GM21360 (cell line): ENCODE measurements at regions not wholly inside any gene's neighbourhood (a gene's known extent, or its start where the extent isn't known, plus 50 kb on each side); places are given as distances from the start of the nearest gene placed in this dataset.
"Not testable (repeated sequence)": the region's sequence is repeated elsewhere in the genome, so short reads cannot be mapped to it uniquely, and the experiment has no call there.

Experiments
- ATAC-seq: cut with Tn5 transposase; IDR thresholded peaks from one replicate; pipeline ENCODE4 v1.9.1; 2021; ENCODE audit warnings: mild to moderate bottlenecking, moderate library complexity; ENCODE audit not compliant: unreplicated experiment

DNA sequence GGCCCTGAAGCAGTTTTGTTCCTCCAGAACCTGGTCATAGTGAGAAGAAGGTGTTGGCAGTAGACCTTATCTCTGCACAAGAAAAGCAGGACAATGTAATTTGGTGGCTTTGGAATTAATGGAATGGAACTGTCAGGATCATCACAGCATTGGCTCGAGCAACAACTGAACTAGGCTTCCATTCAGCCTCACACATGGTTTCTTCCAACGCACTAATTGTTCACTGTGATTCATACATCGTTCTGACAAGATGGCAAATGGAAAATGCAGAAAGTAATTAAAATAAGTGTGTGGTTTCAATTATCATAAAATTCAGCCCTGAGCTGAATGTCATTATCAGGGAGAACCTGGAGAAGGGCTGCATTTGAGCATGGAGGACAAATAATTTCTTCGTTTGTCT is 80.6 kb downstream of the MFSD1 start:
- ATAC-seq = no peak

GRCh38 chr3:158896729-158897128 is 94.9 kb downstream of the MFSD1 start:
- no peak for ATAC-seq

DNA sequence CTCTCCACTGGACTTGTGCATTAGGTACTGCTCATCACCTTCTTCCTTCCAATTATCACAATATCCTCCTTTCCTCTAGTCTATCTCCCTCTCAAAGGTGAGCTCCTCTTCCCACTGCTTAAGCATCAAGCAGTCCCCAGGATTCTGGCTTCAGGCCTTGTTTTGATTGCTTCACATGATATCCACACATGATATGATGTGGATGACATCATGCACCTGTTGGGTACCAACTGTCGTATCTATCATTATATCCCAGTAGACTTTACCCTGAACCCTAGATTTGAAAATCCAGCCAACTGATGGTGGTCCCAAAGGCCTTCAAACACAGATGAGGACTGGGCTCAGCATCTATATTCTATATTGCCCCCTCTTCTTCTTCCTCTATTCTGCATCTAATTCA is 104.9 kb downstream of the MFSD1 start:
- ATAC-seq = no peak

- ATAC-seq = no peak
Observed at GRCh38 chr3:158908187-158908734, 106.4 kb downstream of the MFSD1 start.

DNA sequence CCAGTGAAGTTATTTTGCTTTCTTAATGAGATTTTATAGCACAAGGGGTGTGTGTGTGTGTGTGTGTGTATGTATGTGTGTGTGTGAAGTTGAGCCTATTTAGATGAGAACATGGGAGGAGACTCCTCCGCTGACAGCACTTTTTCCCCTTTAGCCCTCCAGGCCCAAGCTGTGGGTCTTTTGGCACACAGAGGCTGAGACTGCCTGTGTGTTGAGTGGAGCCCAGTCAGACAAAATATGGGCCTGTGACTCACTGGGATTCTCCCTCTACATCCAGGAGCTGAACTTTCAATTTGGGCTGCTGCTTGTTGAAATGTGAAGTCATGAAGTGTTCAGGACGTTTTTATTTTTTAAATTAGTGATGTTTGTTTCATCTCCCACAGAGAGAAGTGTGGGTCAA is 108.0 kb downstream of the MFSD1 start:
- no peak for ATAC-seq

DNA sequence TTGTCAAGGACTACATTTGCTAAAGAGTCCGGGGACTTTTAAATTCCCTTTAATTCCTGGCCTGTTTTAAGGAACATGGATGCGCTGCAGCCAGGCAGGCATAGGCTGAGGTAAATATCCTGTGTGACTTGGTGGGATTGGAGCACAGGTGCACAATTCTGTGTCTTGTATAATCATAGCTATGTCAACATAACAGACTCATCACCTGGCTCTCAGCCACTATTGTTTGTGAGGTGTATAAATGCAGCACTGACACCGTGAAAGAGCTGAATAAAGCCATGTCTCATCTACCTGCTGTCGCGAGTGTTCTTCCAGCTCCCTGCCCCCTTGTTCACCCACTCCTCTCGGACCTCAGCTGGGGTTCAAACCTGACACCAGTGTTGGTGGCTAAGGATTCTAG is 109.7 kb downstream of the MFSD1 start:
- no peak for ATAC-seq

DNA sequence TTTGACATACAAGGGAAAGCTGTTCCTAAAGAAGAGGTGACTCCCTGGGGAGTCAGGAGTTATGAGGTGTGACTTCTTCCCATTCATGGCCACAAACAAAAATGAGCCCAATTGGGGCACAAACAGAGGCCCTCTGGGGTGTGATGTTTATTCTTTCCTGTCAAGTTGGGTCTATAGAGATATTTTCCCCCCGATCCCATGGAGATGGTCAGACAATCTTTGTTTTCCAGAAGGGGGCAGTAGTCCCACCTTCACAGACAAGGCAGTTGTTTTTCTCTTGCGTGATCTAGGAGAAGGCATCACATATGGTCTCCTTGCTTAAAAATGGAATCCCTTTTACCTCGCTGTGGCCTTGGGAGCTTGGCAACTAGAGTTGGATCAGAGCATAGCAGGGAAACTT is 110.3 kb downstream of the MFSD1 start:
- ATAC-seq = no peak

GRCh38 chr3:158912621-158913020 is 110.8 kb downstream of the MFSD1 start:
- no peak for ATAC-seq

GRCh38 chr3:158916111-158916510 is 114.3 kb downstream of the MFSD1 start:
- no peak for ATAC-seq

- ATAC-seq = peak; percentile 88
Observed at GRCh38 chr3:158918008-158918407, 116.2 kb downstream of the MFSD1 start.

GRCh38 chr3:158918451-158918850 is 116.6 kb downstream of the MFSD1 start:
- ATAC-seq = no peak

DNA sequence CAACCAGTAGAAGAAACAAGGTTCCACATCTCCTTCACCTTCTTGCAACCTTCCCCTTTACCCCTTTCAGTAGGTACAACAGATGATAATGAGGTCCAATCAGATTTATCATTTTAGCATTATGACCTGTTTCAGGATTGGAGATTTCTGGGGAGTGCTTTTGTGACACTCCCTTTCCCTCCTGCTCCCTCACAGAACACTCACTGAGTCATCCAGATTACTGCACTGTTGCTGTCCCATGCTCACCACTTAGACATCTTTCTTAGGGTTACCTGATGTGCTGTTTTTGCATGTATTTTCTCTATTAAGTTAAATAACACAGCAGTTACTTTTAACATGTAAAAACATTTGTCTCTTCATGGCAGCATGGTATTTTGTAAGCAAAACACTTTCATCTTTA is 118.5 kb downstream of the MFSD1 start:
- no peak for ATAC-seq

DNA sequence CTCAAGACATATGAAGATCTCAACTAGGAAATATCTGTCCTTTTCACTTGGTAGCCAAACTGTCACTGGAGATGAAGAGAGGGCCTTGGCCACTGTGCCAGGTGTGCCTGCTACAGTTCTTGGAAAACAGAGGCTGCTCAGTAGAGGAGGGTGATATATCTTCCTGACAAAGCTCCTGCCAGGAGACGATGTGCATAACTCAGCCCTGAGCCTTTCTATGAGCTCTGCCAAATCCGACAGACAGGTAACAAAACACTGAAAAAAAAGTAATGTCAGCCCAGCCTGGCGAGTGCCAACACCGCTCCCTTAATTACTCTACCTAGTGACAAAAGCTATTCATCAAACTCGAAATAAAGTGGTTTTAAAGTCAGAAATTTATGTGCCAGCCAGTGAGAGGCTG is 123.2 kb downstream of the MFSD1 start:
- ATAC-seq = no peak

DNA sequence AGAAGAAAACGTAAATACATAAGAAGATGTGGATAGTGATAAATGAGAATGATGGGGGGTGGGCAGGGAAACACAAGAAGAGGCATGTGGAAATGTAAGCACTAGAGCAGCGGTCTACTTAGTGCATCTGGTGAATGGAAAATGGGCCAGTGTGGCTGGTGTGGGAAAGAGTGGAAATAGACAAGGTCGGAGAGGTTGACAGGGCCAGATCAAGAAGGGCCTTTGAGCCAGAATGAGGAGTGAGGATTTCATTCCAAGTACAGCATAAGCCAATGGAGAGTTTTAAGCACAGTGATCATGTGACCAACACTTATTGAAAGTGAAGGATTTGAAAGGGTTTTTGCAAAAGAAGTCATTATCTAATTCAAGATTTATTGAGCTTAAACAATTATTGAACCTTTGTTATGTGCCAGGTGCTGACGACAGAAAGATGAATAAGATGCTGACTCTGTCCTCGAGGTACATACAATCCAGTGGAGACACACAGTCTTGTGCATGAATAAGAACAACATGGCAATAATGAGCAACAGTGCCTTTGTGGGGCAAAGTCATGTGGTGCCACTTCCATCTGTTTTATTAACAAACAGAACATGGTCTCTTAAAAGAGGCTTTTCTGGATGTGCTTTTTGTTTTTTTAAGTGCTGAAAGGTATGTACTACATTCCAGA is 124.1 kb downstream of the MFSD1 start:
- ATAC-seq = no peak

DNA sequence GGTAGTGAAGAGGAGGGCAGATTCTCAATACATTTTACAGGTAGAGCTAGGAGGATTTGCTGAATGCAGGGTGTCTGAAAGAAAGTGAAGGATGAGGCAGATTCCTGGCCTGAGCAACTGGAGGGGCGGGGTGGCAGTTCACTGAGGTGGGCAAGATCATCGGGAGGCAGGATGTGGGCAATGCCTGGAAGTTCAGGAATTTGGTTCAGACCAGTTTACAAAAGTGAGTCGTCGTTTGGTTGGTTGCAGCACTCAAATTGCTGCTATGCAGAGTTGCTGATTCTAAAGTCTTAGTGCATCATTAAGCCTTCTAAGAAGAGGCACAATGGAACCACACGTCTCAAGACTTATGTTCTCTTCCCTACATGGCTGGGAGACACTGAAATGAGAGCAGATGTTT is 134.0 kb downstream of the MFSD1 start:
- no peak for ATAC-seq

DNA sequence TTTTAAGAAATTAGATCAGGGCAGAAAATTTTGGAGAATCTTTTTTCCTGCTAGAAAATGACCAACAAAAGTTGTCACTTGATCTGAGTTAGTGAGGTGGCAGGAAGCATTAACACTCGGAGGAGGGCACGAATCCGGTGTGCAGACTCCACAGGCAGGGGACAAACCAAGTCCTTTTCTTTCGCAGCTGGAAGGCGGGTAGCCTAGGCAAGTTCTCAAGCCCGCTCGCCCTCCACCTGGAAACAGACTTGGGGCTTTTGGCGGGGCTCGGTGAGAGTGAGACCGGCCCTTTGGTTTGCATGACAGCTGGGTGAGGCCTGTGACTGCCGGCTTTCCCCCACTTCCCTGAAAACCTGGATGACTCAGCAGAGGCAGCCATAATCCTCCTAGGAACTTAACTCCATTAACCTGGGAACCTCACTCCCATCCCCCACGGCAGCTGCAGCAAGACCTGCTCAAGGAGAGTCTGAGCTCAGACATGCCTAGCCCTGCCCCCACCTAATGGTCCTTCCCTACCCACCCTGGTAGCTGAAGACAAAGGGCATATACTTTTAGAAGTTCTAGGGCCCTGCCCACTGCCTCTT is 134.8 kb downstream of the MFSD1 start:
- no peak for ATAC-seq

GRCh38 chr3:158950178-158950901 is 148.5 kb downstream of the MFSD1 start:
- ATAC-seq = no peak

DNA sequence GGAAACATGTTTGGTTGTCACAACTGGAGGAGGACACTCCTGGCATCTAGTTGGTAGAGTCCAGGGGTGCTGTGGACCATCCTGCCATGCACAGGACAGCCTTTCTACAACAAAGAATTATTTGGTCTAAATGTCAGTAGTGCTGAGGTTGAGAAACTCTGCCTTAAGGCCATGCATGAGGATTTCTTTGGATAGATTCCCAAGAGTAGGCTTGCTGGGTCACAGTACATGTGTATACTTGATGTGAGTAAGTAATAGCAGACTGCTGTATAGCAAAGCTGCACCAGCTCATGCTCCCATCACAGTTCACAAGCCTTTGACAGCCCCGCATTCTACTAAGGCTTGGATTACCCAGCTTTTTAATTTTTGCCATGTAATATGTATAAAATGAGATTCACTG is 151.3 kb downstream of the MFSD1 start:
- no peak for ATAC-seq

DNA sequence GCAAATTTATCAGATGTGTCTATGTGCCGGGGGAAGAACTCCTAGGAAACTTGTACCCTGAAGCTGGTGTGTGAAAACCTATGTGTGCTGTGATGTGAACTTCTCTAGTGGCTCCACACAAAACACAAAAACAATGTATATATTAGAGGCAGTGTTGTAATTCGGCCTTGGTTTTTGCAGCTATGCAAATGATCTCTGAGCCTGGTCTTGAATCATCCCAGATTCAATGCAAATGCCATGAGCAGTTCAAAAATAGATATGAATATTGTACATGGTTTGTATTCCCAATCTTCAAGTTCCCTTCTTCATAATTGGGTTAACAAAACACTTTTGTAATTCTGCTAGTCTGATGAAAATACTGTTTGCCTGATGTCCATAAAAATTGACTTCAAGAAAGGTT is 152.6 kb downstream of the MFSD1 start:
- ATAC-seq = no peak

GRCh38 chr3:158957777-158958176 is 155.9 kb downstream of the MFSD1 start:
- ATAC-seq = not testable (repeated sequence)

- no peak for ATAC-seq
Observed at GRCh38 chr3:158958873-158959272, 157.0 kb downstream of the MFSD1 start.

GRCh38 chr3:158961471-158961870 is 159.6 kb downstream of the MFSD1 start:
- no peak for ATAC-seq
